ENCODE measurements at regions not wholly inside any gene's neighbourhood (a gene's known extent, or its start where the extent isn't known, plus 50 kb on each side); places are given as distances from the start of the nearest gene placed in this dataset.

DNA sequence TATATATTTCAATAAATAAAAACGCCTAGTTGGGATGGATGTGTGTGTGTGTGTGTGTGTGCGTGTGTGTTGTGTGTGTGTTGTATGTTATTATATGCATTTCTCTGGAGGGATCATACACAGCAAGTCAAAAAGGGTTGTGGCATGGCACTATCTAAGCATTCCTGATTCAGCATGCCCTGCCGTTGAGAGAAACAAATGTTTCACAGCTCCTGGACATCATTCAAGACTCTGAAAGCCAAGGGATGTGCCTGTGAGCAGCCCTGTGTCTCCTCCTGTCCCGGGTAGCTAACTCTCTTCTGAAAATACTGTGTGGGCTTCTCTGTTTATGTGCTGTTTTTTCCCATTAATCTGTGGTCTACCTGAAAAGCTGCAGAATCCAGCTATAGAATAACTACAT, 197.9 kb upstream of the SETBP1 start:
- no peaks in the 10 kb centered on the region for H3K36me3 ChIP-seq (ENCODE audit: control insufficient read depth in 2 of 2, insufficient read depth in 1 of 2, low read length in 2 of 2)
- no peak overlapping the region for H3K4me3 ChIP-seq (ENCODE audit: low read depth, low read length)
- H3K4me1 ChIP-seq (ENCODE audit: control insufficient read depth, insufficient read depth, low read length), result no peaks in the 10 kb centered on the region
- CTCF ChIA-PET, result interaction anchor here (0.6 to 0.7 kb wide), 2 partner anchors 67 to 329 kb away, joined by 3 to 4 read pairs; no protein-coding TSS in a partner anchor
- POLR2A ChIA-PET, result no interaction called here
- no peak overlapping the region for H3K27ac ChIP-seq (ENCODE audit: extremely low read depth, low read depth, low read length)
- TF ChIP-seq OSR2 (tag by site-specific recombination; IDR thresholded peaks at IDR 0.05), result no peak
- no peak for TF ChIP-seq SP3 (tag by site-specific recombination; IDR thresholded peaks at IDR 0.05)
- no peak for TF ChIP-seq ZIC2 (tag by site-specific recombination; IDR thresholded peaks at IDR 0.05)
- no peak for TF ChIP-seq EGR2 (tag by site-specific recombination; IDR thresholded peaks at IDR 0.05; ENCODE audit: low read depth)
- no peak for TF ChIP-seq ZNF391 (tag by site-specific recombination; IDR thresholded peaks at IDR 0.05; ENCODE audit: borderline replicate concordance, low read depth)
- TF ChIP-seq, protein P1, sequence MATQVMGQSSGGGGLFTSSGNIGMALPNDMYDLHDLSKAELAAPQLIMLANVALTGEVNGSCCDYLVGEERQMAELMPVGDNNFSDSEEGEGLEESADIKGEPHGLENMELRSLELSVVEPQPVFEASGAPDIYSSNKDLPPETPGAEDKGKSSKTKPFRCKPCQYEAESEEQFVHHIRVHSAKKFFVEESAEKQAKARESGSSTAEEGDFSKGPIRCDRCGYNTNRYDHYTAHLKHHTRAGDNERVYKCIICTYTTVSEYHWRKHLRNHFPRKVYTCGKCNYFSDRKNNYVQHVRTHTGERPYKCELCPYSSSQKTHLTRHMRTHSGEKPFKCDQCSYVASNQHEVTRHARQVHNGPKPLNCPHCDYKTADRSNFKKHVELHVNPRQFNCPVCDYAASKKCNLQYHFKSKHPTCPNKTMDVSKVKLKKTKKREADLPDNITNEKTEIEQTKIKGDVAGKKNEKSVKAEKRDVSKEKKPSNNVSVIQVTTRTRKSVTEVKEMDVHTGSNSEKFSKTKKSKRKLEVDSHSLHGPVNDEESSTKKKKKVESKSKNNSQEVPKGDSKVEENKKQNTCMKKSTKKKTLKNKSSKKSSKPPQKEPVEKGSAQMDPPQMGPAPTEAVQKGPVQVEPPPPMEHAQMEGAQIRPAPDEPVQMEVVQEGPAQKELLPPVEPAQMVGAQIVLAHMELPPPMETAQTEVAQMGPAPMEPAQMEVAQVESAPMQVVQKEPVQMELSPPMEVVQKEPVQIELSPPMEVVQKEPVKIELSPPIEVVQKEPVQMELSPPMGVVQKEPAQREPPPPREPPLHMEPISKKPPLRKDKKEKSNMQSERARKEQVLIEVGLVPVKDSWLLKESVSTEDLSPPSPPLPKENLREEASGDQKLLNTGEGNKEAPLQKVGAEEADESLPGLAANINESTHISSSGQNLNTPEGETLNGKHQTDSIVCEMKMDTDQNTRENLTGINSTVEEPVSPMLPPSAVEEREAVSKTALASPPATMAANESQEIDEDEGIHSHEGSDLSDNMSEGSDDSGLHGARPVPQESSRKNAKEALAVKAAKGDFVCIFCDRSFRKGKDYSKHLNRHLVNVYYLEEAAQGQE (tag by site-specific recombination; IDR thresholded peaks at IDR 0.05), result no peak
- no peak for TF ChIP-seq ZNF324 (tag by site-specific recombination; IDR thresholded peaks at IDR 0.05)
- TF ChIP-seq, protein P2, sequence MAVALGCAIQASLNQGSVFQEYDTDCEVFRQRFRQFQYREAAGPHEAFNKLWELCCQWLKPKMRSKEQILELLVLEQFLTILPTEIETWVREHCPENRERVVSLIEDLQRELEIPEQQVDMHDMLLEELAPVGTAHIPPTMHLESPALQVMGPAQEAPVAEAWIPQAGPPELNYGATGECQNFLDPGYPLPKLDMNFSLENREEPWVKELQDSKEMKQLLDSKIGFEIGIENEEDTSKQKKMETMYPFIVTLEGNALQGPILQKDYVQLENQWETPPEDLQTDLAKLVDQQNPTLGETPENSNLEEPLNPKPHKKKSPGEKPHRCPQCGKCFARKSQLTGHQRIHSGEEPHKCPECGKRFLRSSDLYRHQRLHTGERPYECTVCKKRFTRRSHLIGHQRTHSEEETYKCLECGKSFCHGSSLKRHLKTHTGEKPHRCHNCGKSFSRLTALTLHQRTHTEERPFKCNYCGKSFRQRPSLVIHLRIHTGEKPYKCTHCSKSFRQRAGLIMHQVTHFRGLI (tag by site-specific recombination; IDR thresholded peaks at IDR 0.05), result no peak
- TF ChIP-seq FEZF1 (tag by site-specific recombination; IDR thresholded peaks at IDR 0.05), result no peak
- no peak for TF ChIP-seq ZFP37 (tag by site-specific recombination; IDR thresholded peaks at IDR 0.05)
- TF ChIP-seq ZNF132 (tag by site-specific recombination; IDR thresholded peaks at IDR 0.05; ENCODE audit: borderline replicate concordance), result no peak
- TF ChIP-seq HOXC10 (CRISPR knock-in tag; IDR thresholded peaks at IDR 0.05), result no peak
- TF ChIP-seq ZNF843 (tag by site-specific recombination; IDR thresholded peaks at IDR 0.05), result no peak
- no peak for TF ChIP-seq ZNF677 (tag by site-specific recombination; IDR thresholded peaks at IDR 0.05)
- no peak for TF ChIP-seq ZNF626 (tag by site-specific recombination; IDR thresholded peaks at IDR 0.05)
- no peak for TF ChIP-seq ZNF777 (tag by site-specific recombination; IDR thresholded peaks at IDR 0.05; ENCODE audit: borderline replicate concordance)
- no peak for TF ChIP-seq ZNF791 (tag by site-specific recombination; IDR thresholded peaks at IDR 0.05)
- no peaks in the 10 kb centered on the region for H3K9me3 ChIP-seq (ENCODE audit: control insufficient read depth, insufficient read depth, low read depth, low read length)

DNA sequence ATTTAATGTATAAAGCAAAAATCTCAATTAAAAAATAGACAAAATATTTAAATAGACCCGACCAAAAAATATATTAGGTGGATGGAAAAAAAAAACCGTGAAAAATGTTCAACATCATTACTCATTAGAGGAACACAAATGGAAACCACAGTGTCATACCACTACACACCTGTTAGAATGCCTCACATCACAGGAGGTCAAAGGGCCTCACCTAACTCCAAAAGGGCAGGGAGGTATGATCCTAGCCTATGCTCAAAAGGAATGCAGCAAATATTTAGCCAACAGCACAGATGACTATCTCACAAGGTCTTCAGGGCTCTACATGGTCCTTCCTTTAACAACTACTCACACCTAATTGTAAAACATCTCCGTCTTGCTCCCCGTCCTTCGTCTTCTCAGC, 185.5 kb upstream of the SETBP1 start:
- H3K27ac ChIP-seq (ENCODE audit: extremely low read depth, low read depth, low read length), result no peak overlapping the region
- H3K4me1 ChIP-seq (ENCODE audit: control insufficient read depth, insufficient read depth, low read length), result no peaks in the 10 kb centered on the region
- no peak for TF ChIP-seq ZNF10 (tag by site-specific recombination; IDR thresholded peaks at IDR 0.05)
- TF ChIP-seq, protein P3, sequence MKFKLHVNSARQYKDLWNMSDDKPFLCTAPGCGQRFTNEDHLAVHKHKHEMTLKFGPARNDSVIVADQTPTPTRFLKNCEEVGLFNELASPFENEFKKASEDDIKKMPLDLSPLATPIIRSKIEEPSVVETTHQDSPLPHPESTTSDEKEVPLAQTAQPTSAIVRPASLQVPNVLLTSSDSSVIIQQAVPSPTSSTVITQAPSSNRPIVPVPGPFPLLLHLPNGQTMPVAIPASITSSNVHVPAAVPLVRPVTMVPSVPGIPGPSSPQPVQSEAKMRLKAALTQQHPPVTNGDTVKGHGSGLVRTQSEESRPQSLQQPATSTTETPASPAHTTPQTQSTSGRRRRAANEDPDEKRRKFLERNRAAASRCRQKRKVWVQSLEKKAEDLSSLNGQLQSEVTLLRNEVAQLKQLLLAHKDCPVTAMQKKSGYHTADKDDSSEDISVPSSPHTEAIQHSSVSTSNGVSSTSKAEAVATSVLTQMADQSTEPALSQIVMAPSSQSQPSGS (tag by site-specific recombination; IDR thresholded peaks at IDR 0.05; ENCODE audit: low read depth), result no peak
- TF ChIP-seq, protein P4, sequence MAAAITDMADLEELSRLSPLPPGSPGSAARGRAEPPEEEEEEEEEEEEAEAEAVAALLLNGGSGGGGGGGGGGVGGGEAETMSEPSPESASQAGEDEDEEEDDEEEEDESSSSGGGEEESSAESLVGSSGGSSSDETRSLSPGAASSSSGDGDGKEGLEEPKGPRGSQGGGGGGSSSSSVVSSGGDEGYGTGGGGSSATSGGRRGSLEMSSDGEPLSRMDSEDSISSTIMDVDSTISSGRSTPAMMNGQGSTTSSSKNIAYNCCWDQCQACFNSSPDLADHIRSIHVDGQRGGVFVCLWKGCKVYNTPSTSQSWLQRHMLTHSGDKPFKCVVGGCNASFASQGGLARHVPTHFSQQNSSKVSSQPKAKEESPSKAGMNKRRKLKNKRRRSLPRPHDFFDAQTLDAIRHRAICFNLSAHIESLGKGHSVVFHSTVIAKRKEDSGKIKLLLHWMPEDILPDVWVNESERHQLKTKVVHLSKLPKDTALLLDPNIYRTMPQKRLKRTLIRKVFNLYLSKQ (tag by site-specific recombination; IDR thresholded peaks at IDR 0.05; ENCODE audit: borderline replicate concordance), result no peak
- TF ChIP-seq ZNF341 (tag by site-specific recombination; IDR thresholded peaks at IDR 0.05; ENCODE audit: low read depth), result no peak
- no peak for TF ChIP-seq ZNF394 (tag by site-specific recombination; IDR thresholded peaks at IDR 0.05; ENCODE audit: borderline replicate concordance)
- TF ChIP-seq BCL11A (tag by site-specific recombination; IDR thresholded peaks at IDR 0.05; ENCODE audit: low read depth), result no peak
- TF ChIP-seq ZBTB1 (tag by site-specific recombination; IDR thresholded peaks at IDR 0.05), result no peak
- no peak for TF ChIP-seq ZNF560 (tag by site-specific recombination; IDR thresholded peaks at IDR 0.05; ENCODE audit: borderline replicate concordance)
- TF ChIP-seq ZNF777 (tag by site-specific recombination; IDR thresholded peaks at IDR 0.05; ENCODE audit: borderline replicate concordance), result no peak
- no peak for TF ChIP-seq ZNF133 (tag by site-specific recombination; IDR thresholded peaks at IDR 0.05)
- TF ChIP-seq ZNF121 (tag by site-specific recombination; IDR thresholded peaks at IDR 0.05), result no peak
- TF ChIP-seq ZNF561 (tag by site-specific recombination; IDR thresholded peaks at IDR 0.05; ENCODE audit: borderline replicate concordance), result no peak
- H3K36me3 ChIP-seq (ENCODE audit: control insufficient read depth in 2 of 2, insufficient read depth in 1 of 2, low read length in 2 of 2), result no peaks in the 10 kb centered on the region
- H3K4me3 ChIP-seq (ENCODE audit: low read depth, low read length), result no peak overlapping the region
- H3K9me3 ChIP-seq (ENCODE audit: control insufficient read depth, insufficient read depth, low read depth, low read length), result no peaks in the 10 kb centered on the region
- ChIA-PET POLR2A (no interaction called here), CTCF (no interaction called here)

All from HEK293 (cell line).